NT2/D1 (cell line): ENCODE measurements at regions not wholly inside any gene's neighbourhood (a gene's known extent, or its start where the extent isn't known, plus 50 kb on each side); places are given as distances from the start of the nearest gene placed in this dataset.
"Not testable (repeated sequence)": the region's sequence is repeated elsewhere in the genome, so short reads cannot be mapped to it uniquely, and the experiment has no call there.

Experiments
- DNase-seq: peaks from one replicate; pipeline ENCODE4 v3.0.0-alpha.2; 2011; ENCODE audit warnings: low read depth, low spot score
- H3K27me3 ChIP-seq: 2 replicates; pipeline ENCODE4 v1.6.0; 2011; ENCODE audit warnings: mild to moderate bottlenecking; ENCODE audit not compliant: insufficient read length, insufficient read depth
- H3K36me3 ChIP-seq: 2 replicates; pipeline ENCODE4 v1.6.1; 2011; ENCODE audit warnings: mild to moderate bottlenecking, low read length, mixed read lengths; ENCODE audit not compliant: insufficient read depth, insufficient read length
- H3K4me1 ChIP-seq: 2 replicates; pipeline ENCODE4 v1.5.1; 2011; ENCODE audit not compliant: insufficient read depth, insufficient read length
- H3K4me3 ChIP-seq: 2 replicates; pipeline ENCODE4 v1.5.1; 2011; ENCODE audit warnings: low read depth; ENCODE audit not compliant: insufficient read length
- H3K9ac ChIP-seq: 2 replicates; pipeline ENCODE4 v1.6.0; 2011; ENCODE audit warnings: low read depth; ENCODE audit not compliant: insufficient read length
- H3K9me3 ChIP-seq: 2 replicates; pipeline ENCODE4 v1.5.1; 2011; ENCODE audit warnings: mild to moderate bottlenecking, low read length; ENCODE audit not compliant: insufficient read depth
- SUZ12 ChIP-seq: IDR thresholded peaks from 2 replicates; pipeline ENCODE4 v1.6.1; 2011; ENCODE audit not compliant: insufficient read length, insufficient read depth; ENCODE audit errors: extremely low read depth
- YY1 ChIP-seq: IDR thresholded peaks from 2 replicates; pipeline ENCODE4 v1.6.1; 2011; ENCODE audit not compliant: insufficient read length, insufficient read depth
- ZNF274 ChIP-seq: IDR thresholded peaks from 2 replicates; pipeline ENCODE4 v1.6.1; 2011; ENCODE audit warnings: mild to moderate bottlenecking, low read depth, low read length

- DNase-seq = no peak
- no peak overlapping the region for H3K9ac ChIP-seq
- no peaks in the 10 kb centered on the region for H3K9me3 ChIP-seq
- no peaks in the 10 kb centered on the region for H3K27me3 ChIP-seq
- peaks cover 2% of the 10 kb centered on the region for H3K4me1 ChIP-seq
- no peak overlapping the region for H3K4me3 ChIP-seq
- no peaks in the 10 kb centered on the region for H3K36me3 ChIP-seq
- TF ChIP-seq SUZ12 (no peak), YY1 (no peak), ZNF274 (no peak)
Measured at GRCh38 chr18:14935210-14935609, 187.2 kb downstream of the ANKRD30B start.

GRCh38 chr18:14936313-14936712, 188.3 kb downstream of the ANKRD30B start:
- Histone ChIP-seq H3K9me3 (no peaks in the 10 kb centered on the region), H3K4me3 (no peak overlapping the region), H3K36me3 (no peaks in the 10 kb centered on the region), H3K27me3 (no peaks in the 10 kb centered on the region), H3K4me1 (peaks cover 2% of the 10 kb centered on the region), H3K9ac (no peak overlapping the region)
- TF ChIP-seq SUZ12 (no peak), YY1 (no peak), ZNF274 (no peak)
- no peak for DNase-seq

- no peak for DNase-seq
- H3K9ac ChIP-seq = no peak overlapping the region
- H3K9me3 ChIP-seq = no peaks in the 10 kb centered on the region
- no peak overlapping the region for H3K4me3 ChIP-seq
- no peak for TF ChIP-seq SUZ12
- TF ChIP-seq YY1 = no peak
- no peak for TF ChIP-seq ZNF274
- peaks cover 2% of the 10 kb centered on the region for H3K4me1 ChIP-seq
- no peaks in the 10 kb centered on the region for H3K27me3 ChIP-seq
- no peaks in the 10 kb centered on the region for H3K36me3 ChIP-seq
Measured at GRCh38 chr18:14937271-14937670, 189.3 kb downstream of the ANKRD30B start.

GRCh38 chr18:14939141-14939540, 191.2 kb downstream of the ANKRD30B start:
- Histone ChIP-seq H3K9ac (no peak overlapping the region), H3K36me3 (no peaks in the 10 kb centered on the region), H3K27me3 (no peaks in the 10 kb centered on the region), H3K4me1 (peaks cover under 1% of the 10 kb centered on the region), H3K4me3 (no peak overlapping the region), H3K9me3 (no peaks in the 10 kb centered on the region)
- DNase-seq = no peak
- TF ChIP-seq ZNF274 = no peak
- no peak for TF ChIP-seq YY1
- TF ChIP-seq SUZ12 = no peak

GRCh38 chr18:14940106-14940505, 192.1 kb downstream of the ANKRD30B start:
- H3K9me3 ChIP-seq = not testable (repeated sequence)

GRCh38 chr18:14940735-14941134, 192.8 kb downstream of the ANKRD30B start:
- TF ChIP-seq YY1 = no peak
- TF ChIP-seq SUZ12 = no peak
- TF ChIP-seq ZNF274 = no peak
- Histone ChIP-seq H3K9me3 (no peaks in the 10 kb centered on the region), H3K4me1 (no peaks in the 10 kb centered on the region), H3K4me3 (no peak overlapping the region), H3K36me3 (no peaks in the 10 kb centered on the region), H3K9ac (no peak overlapping the region), H3K27me3 (no peaks in the 10 kb centered on the region)
- no peak for DNase-seq

More at GRCh38 chr18:14940106-14940505, 192.1 kb downstream of the ANKRD30B start:
- not testable (repeated sequence) for H3K36me3 ChIP-seq, H3K9ac ChIP-seq, H3K4me3 ChIP-seq, H3K4me1 ChIP-seq, H3K27me3 ChIP-seq, DNase-seq

GRCh38 chr18:14941256-14941655, 193.3 kb downstream of the ANKRD30B start:
- Histone ChIP-seq H3K36me3 (no peaks in the 10 kb centered on the region), H3K9ac (no peak overlapping the region), H3K4me3 (no peak overlapping the region), H3K27me3 (no peaks in the 10 kb centered on the region), H3K4me1 (no peaks in the 10 kb centered on the region), H3K9me3 (no peaks in the 10 kb centered on the region)
- no peak for TF ChIP-seq YY1
- no peak for TF ChIP-seq ZNF274
- no peak for TF ChIP-seq SUZ12
- DNase-seq = no peak

- Histone ChIP-seq H3K36me3 (no peaks in the 10 kb centered on the region), H3K4me3 (no peak overlapping the region), H3K9ac (no peak overlapping the region), H3K4me1 (no peaks in the 10 kb centered on the region), H3K27me3 (no peaks in the 10 kb centered on the region), H3K9me3 (no peaks in the 10 kb centered on the region)
- TF ChIP-seq YY1 (no peak), ZNF274 (no peak), SUZ12 (no peak)
- no peak for DNase-seq
Measured at GRCh38 chr18:14941792-14942191, 193.8 kb downstream of the ANKRD30B start.
